ENCODE measurements at regions not wholly inside any gene's neighbourhood (a gene's known extent, or its start where the extent isn't known, plus 50 kb on each side); places are given as distances from the start of the nearest gene placed in this dataset.

DNA sequence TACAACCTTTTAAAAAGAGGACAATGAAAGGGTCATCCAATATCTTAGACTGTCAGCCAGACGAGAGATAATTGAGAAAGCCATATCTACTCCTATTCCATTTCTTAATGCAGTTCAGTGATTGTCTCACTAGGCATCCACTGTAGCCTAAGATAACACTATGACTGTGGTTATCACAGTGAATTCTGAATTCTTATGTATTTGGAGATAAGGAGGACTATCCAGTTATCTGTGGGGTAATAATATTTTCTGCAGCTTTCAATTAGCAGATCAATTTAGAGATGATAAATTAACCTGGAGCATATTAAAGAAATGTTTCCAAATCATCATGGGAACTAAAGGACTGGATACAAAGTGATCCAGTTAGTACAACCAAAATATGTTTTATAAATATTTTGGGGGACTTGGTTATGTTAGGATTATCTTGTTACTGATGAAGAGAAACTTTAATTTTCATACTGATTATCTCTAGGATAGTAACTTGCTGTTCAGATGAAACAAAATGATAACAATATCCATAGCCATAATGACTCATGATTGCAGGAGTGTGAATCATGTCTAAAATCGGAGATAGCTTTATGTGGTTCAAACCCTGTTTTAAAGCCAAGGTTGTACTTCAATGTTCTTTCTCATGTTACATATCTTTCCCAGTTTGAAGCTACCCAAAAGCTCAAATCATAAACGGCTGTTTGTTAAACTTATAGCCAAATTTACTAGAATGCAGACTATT is 1152.0 kb downstream of the HACE1 start:
- no peaks in the 10 kb centered on the region for H3K27me3 ChIP-seq (ENCODE audit: control insufficient read depth, insufficient read depth, low read length)
- no peak overlapping the region for H3K4me3 ChIP-seq (ENCODE audit: low read length in 3 of 3)
- no peak overlapping the region for H3K9ac ChIP-seq (ENCODE audit: low read length in 3 of 3)
- DNase-seq (no peak), FAIRE-seq (no peak)
- TF ChIP-seq, protein P1, sequence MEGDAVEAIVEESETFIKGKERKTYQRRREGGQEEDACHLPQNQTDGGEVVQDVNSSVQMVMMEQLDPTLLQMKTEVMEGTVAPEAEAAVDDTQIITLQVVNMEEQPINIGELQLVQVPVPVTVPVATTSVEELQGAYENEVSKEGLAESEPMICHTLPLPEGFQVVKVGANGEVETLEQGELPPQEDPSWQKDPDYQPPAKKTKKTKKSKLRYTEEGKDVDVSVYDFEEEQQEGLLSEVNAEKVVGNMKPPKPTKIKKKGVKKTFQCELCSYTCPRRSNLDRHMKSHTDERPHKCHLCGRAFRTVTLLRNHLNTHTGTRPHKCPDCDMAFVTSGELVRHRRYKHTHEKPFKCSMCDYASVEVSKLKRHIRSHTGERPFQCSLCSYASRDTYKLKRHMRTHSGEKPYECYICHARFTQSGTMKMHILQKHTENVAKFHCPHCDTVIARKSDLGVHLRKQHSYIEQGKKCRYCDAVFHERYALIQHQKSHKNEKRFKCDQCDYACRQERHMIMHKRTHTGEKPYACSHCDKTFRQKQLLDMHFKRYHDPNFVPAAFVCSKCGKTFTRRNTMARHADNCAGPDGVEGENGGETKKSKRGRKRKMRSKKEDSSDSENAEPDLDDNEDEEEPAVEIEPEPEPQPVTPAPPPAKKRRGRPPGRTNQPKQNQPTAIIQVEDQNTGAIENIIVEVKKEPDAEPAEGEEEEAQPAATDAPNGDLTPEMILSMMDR (IDR thresholded peaks at IDR 0.05; ENCODE audit: borderline replicate concordance, extremely low read depth, insufficient read depth) = no peak
- intact Hi-C loops (cut with DNase I) = no loop called here
- no peaks in the 10 kb centered on the region for H3K36me3 ChIP-seq (ENCODE audit: control insufficient read depth in 2 of 3, insufficient read depth in 3 of 3, low read length in 3 of 3)
- no peaks in the 10 kb centered on the region for H3K9me3 ChIP-seq (ENCODE audit: control insufficient read depth in 2 of 3, insufficient read depth in 1 of 3, low read length in 3 of 3)
- H3K4me1 ChIP-seq (ENCODE audit: control insufficient read depth in 2 of 3, insufficient read depth in 2 of 3, low read depth in 1 of 3, low read length in 3 of 3) = no peaks in the 10 kb centered on the region
- H3K27ac ChIP-seq (ENCODE audit: low read depth in 2 of 2, low read length in 2 of 2) = no peak overlapping the region

DNA sequence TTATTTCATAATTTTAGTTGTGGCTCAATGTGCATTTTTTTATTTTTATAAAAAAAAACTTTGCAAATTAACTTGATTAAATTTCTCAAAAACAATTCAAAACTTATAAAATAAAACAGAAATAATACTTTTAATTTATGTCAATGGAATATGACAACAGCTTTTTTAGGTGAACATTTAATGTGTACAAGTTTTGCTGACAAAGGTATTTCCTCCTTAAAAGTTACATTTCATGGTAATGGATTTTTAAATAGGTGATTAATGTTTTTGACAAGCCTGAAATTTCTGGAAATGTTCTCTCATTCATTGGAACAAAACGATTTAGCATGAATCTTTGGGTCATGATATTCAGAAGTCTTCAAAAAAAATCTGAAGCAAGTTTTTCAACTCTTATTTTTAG is 1160.0 kb downstream of the HACE1 start:
- H3K36me3 ChIP-seq (ENCODE audit: control insufficient read depth in 2 of 3, insufficient read depth in 3 of 3, low read length in 3 of 3) = no peaks in the 10 kb centered on the region
- no peak overlapping the region for H3K9ac ChIP-seq (ENCODE audit: low read length in 3 of 3)
- H3K9me3 ChIP-seq (ENCODE audit: control insufficient read depth in 2 of 3, insufficient read depth in 1 of 3, low read length in 3 of 3) = no peaks in the 10 kb centered on the region
- H3K27me3 ChIP-seq (ENCODE audit: control insufficient read depth, insufficient read depth, low read length) = no peaks in the 10 kb centered on the region
- no peaks in the 10 kb centered on the region for H3K4me1 ChIP-seq (ENCODE audit: control insufficient read depth in 2 of 3, insufficient read depth in 2 of 3, low read depth in 1 of 3, low read length in 3 of 3)
- TF ChIP-seq, protein P1 (IDR thresholded peaks at IDR 0.05; ENCODE audit: borderline replicate concordance, extremely low read depth, insufficient read depth) = no peak
- DNase-seq (no peak), FAIRE-seq (peak; percentile 8)
- H3K4me3 ChIP-seq (ENCODE audit: low read length in 3 of 3) = no peak overlapping the region
- intact Hi-C loops (cut with DNase I) = no loop called here
- no peak overlapping the region for H3K27ac ChIP-seq (ENCODE audit: low read depth in 2 of 2, low read length in 2 of 2)

DNA sequence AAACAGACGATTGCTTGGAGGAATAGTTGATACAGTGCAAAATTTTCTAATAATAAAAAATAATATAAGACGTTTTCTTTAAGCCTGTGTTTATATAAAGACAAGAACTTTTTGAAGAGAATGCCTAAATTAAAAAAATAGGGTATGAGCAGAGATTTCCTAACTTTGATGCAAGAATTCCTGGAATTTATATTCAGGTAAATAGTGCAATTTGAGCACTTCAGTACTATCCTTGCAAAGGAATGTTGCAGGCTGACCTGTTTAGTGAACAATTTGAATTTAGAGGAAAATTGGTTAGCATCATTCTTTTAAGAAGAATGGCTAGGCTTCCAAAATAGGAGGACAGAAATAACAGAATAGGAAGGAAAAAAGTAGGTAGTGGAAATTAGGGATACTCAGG is 1172.3 kb downstream of the HACE1 start:
- Histone ChIP-seq H3K36me3 (ENCODE audit: control insufficient read depth in 2 of 3, insufficient read depth in 3 of 3, low read length in 3 of 3) (no peaks in the 10 kb centered on the region), H3K9me3 (ENCODE audit: control insufficient read depth in 2 of 3, insufficient read depth in 1 of 3, low read length in 3 of 3) (no peaks in the 10 kb centered on the region)
- TF ChIP-seq, protein P1 (IDR thresholded peaks at IDR 0.05; ENCODE audit: borderline replicate concordance, extremely low read depth, insufficient read depth) = no peak

DNA sequence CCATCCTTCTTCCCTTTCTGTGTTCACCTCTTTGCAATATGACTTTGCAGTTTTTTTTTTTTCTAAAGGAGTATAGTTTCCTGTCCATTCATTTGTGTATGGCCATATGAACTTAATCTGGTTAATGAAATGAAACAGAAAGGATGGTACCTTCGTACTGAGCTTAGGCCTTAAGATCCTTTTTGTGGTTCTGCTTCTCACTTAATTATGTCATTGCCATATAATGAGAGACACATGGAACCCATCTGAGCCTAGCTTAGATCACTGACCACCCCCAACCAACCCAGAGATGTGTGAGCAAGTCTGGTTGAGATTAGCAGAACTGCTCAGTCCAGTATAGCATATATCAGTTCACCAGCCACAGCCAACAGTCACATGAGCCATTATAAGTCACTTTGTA is 1179.6 kb downstream of the HACE1 start:
- TF ChIP-seq, protein P1 (IDR thresholded peaks at IDR 0.05; ENCODE audit: borderline replicate concordance, extremely low read depth, insufficient read depth) = no peak
- no peak overlapping the region for H3K4me3 ChIP-seq (ENCODE audit: low read length in 3 of 3)
- intact Hi-C loops (cut with DNase I) = no loop called here
- H3K27ac ChIP-seq (ENCODE audit: low read depth in 2 of 2, low read length in 2 of 2) = no peak overlapping the region
- H3K36me3 ChIP-seq (ENCODE audit: control insufficient read depth in 2 of 3, insufficient read depth in 3 of 3, low read length in 3 of 3) = no peaks in the 10 kb centered on the region
- DNase-seq = no peak
- H3K27me3 ChIP-seq (ENCODE audit: control insufficient read depth, insufficient read depth, low read length) = no peaks in the 10 kb centered on the region
- H3K9me3 ChIP-seq (ENCODE audit: control insufficient read depth in 2 of 3, insufficient read depth in 1 of 3, low read length in 3 of 3) = no peaks in the 10 kb centered on the region
- no peak overlapping the region for H3K9ac ChIP-seq (ENCODE audit: low read length in 3 of 3)
- FAIRE-seq = no peak
- no peaks in the 10 kb centered on the region for H3K4me1 ChIP-seq (ENCODE audit: control insufficient read depth in 2 of 3, insufficient read depth in 2 of 3, low read depth in 1 of 3, low read length in 3 of 3)

More for the DNA sequence above, 1172.3 kb downstream of the HACE1 start:
- Histone ChIP-seq H3K9ac (ENCODE audit: low read length in 3 of 3) (no peak overlapping the region), H3K4me1 (ENCODE audit: control insufficient read depth in 2 of 3, insufficient read depth in 2 of 3, low read depth in 1 of 3, low read length in 3 of 3) (no peaks in the 10 kb centered on the region), H3K27ac (ENCODE audit: low read depth in 2 of 2, low read length in 2 of 2) (no peak overlapping the region), H3K27me3 (ENCODE audit: control insufficient read depth, insufficient read depth, low read length) (no peaks in the 10 kb centered on the region), H3K4me3 (ENCODE audit: low read length in 3 of 3) (no peak overlapping the region)
- intact Hi-C loops (cut with DNase I) = no loop called here
- FAIRE-seq (no peak), DNase-seq (no peak)
